PC-9 (cell line): ENCODE measurements at regions not wholly inside any gene's neighbourhood (a gene's known extent, or its start where the extent isn't known, plus 50 kb on each side); places are given as distances from the start of the nearest gene placed in this dataset.

Experiments
- BruUV-seq: library from RNA; stranded (reverse); fragments of 400-500 nt; replicated peaks from 2 replicates; lab custom pipeline; 2021; lab: Mats Ljungman, UMichigan
- CTCF ChIA-PET: fragments of 300-600 bp; sonication (Branson Sonifier 250); formaldehyde crosslinking; loops from one replicate; lab custom pipeline; 2022; ENCODE audit warnings: antibody characterized with exemption; lab: Charles Lee
- POLR2A ChIA-PET: fragments of 300-600 bp; sonication (Branson Sonifier 250); formaldehyde crosslinking; loops from one replicate; lab custom pipeline; 2022; ENCODE audit warnings: antibody characterized with exemption; ENCODE audit not compliant: unreplicated experiment; lab: Charles Lee
- DNase-seq, 2 experiments: peaks; one replicate each; pipeline versions ENCODE4 v3.0.0 to v3.0.0-alpha.2; 2015 to 2022; ENCODE audit warnings: mixed read lengths in 1 of 2
- H2AFZ ChIP-seq: fragments of 200-600 bp; sonication (generic); 2 replicates; pipeline ENCODE4 v1.8.1; 2017; ENCODE audit warnings: antibody characterized with exemption
- H3F3A ChIP-seq: fragments of 200-600 bp; sonication (generic); 2 replicates; pipeline ENCODE4 v1.8.1; 2017; ENCODE audit warnings: antibody characterized with exemption, mild to moderate bottlenecking, low read depth; ENCODE audit not compliant: insufficient read depth
- H3K27ac ChIP-seq: fragments of 200-600 bp; sonication (generic); 2 replicates; pipeline ENCODE4 v1.6.1; 2016; ENCODE audit warnings: mixed run types
- H3K27me3 ChIP-seq: fragments of 200-600 bp; sonication (generic); 2 replicates; pipeline ENCODE4 v1.6.1; 2016; ENCODE audit warnings: low read depth, mixed run types; ENCODE audit not compliant: insufficient read depth
- H3K36me3 ChIP-seq: fragments of 200-600 bp; sonication (generic); 2 replicates; pipeline ENCODE4 v1.6.1; 2016; ENCODE audit warnings: low read depth, mixed run types
- H3K4me1 ChIP-seq: fragments of 200-600 bp; sonication (generic); replicated peaks from 2 replicates; pipeline ENCODE4 v1.6.1; 2016; ENCODE audit warnings: mixed run types; ENCODE audit not compliant: insufficient read depth
- H3K4me2 ChIP-seq: fragments of 200-600 bp; sonication (generic); 2 replicates; pipeline ENCODE4 v1.6.1; 2017; ENCODE audit warnings: mixed run types
- H3K4me3 ChIP-seq: fragments of 200-600 bp; sonication (generic); 2 replicates; pipeline ENCODE4 v1.6.1; 2016; ENCODE audit warnings: mixed run types
- H3K79me2 ChIP-seq: fragments of 200-600 bp; sonication (generic); 2 replicates; pipeline ENCODE4 v1.6.1; 2017; ENCODE audit warnings: low read depth, mixed run types
- H3K9me2 ChIP-seq: fragments of 200-600 bp; sonication (generic); 2 replicates; pipeline ENCODE4 v1.8.1; 2017; ENCODE audit warnings: mild to moderate bottlenecking; ENCODE audit not compliant: insufficient read depth
- H3K9me3 ChIP-seq: fragments of 200-600 bp; sonication (generic); 2 replicates; pipeline ENCODE4 v1.8.1; 2016; ENCODE audit warnings: low read depth; ENCODE audit not compliant: insufficient read depth
- H4K20me1 ChIP-seq: fragments of 200-600 bp; sonication (generic); 2 replicates; pipeline ENCODE4 v1.8.1; 2017; ENCODE audit not compliant: insufficient read depth
- CTCF ChIP-seq: fragments of 200-600 bp; sonication (generic); conservative IDR thresholded peaks from 2 replicates; pipeline ENCODE4 v1.6.1; 2017; ENCODE audit warnings: mixed run types, antibody characterized with exemption, mild to moderate bottlenecking, moderate library complexity
- EZH2 ChIP-seq: fragments of 200-600 bp; sonication (generic); IDR thresholded peaks from 2 replicates; pipeline ENCODE4 v1.8.0; 2017; ENCODE audit warnings: antibody characterized with exemption, low read depth
- intact Hi-C: fragments of 100-400 bp; cut with micrococcal nuclease; formaldehyde crosslinking; loops from one replicate; pipeline ENCODE4 v1.10.0; 2022; ENCODE audit not compliant: unreplicated experiment

- TF ChIP-seq CTCF (no peak), EZH2 (no peak)
- no peaks in the 10 kb centered on the region for H3K79me2 ChIP-seq
- peaks cover 34% of the 10 kb centered on the region for H3K4me1 ChIP-seq
- H3K9me3 ChIP-seq: peaks cover 5% of the 10 kb centered on the region; the same call in 1 of the 2 replicates
- H3K27ac ChIP-seq: no peak overlapping the region
- CTCF ChIA-PET: no interaction called here
- H3K4me3 ChIP-seq: no peak overlapping the region
- no peaks in the 10 kb centered on the region for H4K20me1 ChIP-seq
- POLR2A ChIA-PET: no interaction called here
- H3K4me2 ChIP-seq: no peak overlapping the region
- DNase-seq: peak in 1 of 2 experiments; percentile 30
- H3K27me3 ChIP-seq: no peaks in the 10 kb centered on the region
- H3F3A ChIP-seq: peaks cover 20% of the 10 kb centered on the region
- H3K36me3 ChIP-seq: 0 out of 2 replicates have a peak, but pooled peaks cover 3% of the 10 kb centered on the region
- no peaks in the 10 kb centered on the region; the same call in 1 of the 2 replicates for H3K9me2 ChIP-seq
- intact Hi-C loops: loop anchor here (5.0 kb wide), 1 partner anchor 70 kb away; no protein-coding TSS in a partner anchor
- no peak overlapping the region for H2AFZ ChIP-seq
- BruUV-seq: no TSS peak
These were observed 294.9 kb upstream of the MARCKS start for GRCh38 chr6:113562248-113562647.

- Histone ChIP-seq H3K4me3 (no peak overlapping the region), H3K9me3 (peaks cover 5% of the 10 kb centered on the region; the same call in 1 of the 2 replicates), H3F3A (peaks cover 14% of the 10 kb centered on the region), H3K9me2 (no peaks in the 10 kb centered on the region; the same call in 1 of the 2 replicates), H3K4me2 (no peak overlapping the region), H3K79me2 (no peaks in the 10 kb centered on the region), H3K36me3 (0 out of 2 replicates have a peak, but pooled peaks cover 5% of the 10 kb centered on the region), H2AFZ (peak overlapping the region; percentile 29; the same call in 1 of the 2 replicates), H4K20me1 (no peaks in the 10 kb centered on the region), H3K4me1 (peaks cover 21% of the 10 kb centered on the region), H3K27me3 (no peaks in the 10 kb centered on the region), H3K27ac (no peak overlapping the region)
- DNase-seq: peak in 1 of 2 experiments; percentile 28
- BruUV-seq: no TSS peak
- ChIA-PET CTCF (no interaction called here), POLR2A (no interaction called here)
- intact Hi-C loops: loop anchor here (5.0 kb wide), 1 partner anchor 68 kb away; no protein-coding TSS in a partner anchor
- no peak for TF ChIP-seq EZH2
- TF ChIP-seq CTCF: no peak
These were observed 292.6 kb upstream of the MARCKS start for GRCh38 chr6:113564371-113565171.

- Histone ChIP-seq H3K9me2 (no peaks in the 10 kb centered on the region; the same call in 1 of the 2 replicates), H3F3A (peaks cover 14% of the 10 kb centered on the region), H3K27ac (no peak overlapping the region), H3K36me3 (0 out of 2 replicates have a peak, but pooled peaks cover 5% of the 10 kb centered on the region), H3K4me3 (no peak overlapping the region), H3K27me3 (no peaks in the 10 kb centered on the region), H4K20me1 (no peaks in the 10 kb centered on the region), H2AFZ (peak overlapping the region; percentile 29; the same call in 1 of the 2 replicates), H3K9me3 (peaks cover 5% of the 10 kb centered on the region; the same call in 1 of the 2 replicates), H3K79me2 (no peaks in the 10 kb centered on the region), H3K4me1 (peaks cover 17% of the 10 kb centered on the region), H3K4me2 (no peak overlapping the region)
- intact Hi-C loops: no loop called here
- BruUV-seq: no TSS peak
- POLR2A ChIA-PET: no interaction called here
- no peak for TF ChIP-seq CTCF
- peak in 1 of 2 experiments; percentile 10 for DNase-seq
- CTCF ChIA-PET: no interaction called here
These were observed 291.8 kb upstream of the MARCKS start for GRCh38 chr6:113565306-113565705.
